GM19455 (cell line): ENCODE measurements at regions not wholly inside any gene's neighbourhood (a gene's known extent, or its start where the extent isn't known, plus 50 kb on each side); places are given as distances from the start of the nearest gene placed in this dataset.

Source experiments
- ATAC-seq: cut with Tn5 transposase; IDR thresholded peaks from one replicate; pipeline ENCODE4 v1.9.1; 2021; ENCODE audit not compliant: unreplicated experiment

GRCh38 chr12:91565246-91565645 is 382.6 kb upstream of the DCN start:
- no peak for ATAC-seq

GRCh38 chr12:91563011-91563765 is 380.6 kb upstream of the DCN start:
- ATAC-seq: no peak

- ATAC-seq: no peak
These were observed 379.9 kb upstream of the DCN start for GRCh38 chr12:91562476-91562875.

- no peak for ATAC-seq
These were observed 379.3 kb upstream of the DCN start for GRCh38 chr12:91561958-91562325.

- ATAC-seq: no peak
These were observed 378.8 kb upstream of the DCN start for GRCh38 chr12:91561301-91561957.

- ATAC-seq: no peak
These were observed 374.3 kb upstream of the DCN start for GRCh38 chr12:91556909-91557308.

GRCh38 chr12:91555436-91556415 is 373.1 kb upstream of the DCN start:
- ATAC-seq: no peak

GRCh38 chr12:91551927-91552326 is 369.3 kb upstream of the DCN start:
- no peak for ATAC-seq

- ATAC-seq: no peak
These were observed 368.6 kb upstream of the DCN start for GRCh38 chr12:91551242-91551641.

- ATAC-seq: no peak
These were observed 360.0 kb upstream of the DCN start for GRCh38 chr12:91542666-91543065.

- no peak for ATAC-seq
These were observed 359.4 kb upstream of the DCN start for GRCh38 chr12:91542067-91542466.

- no peak for ATAC-seq
These were observed 355.8 kb upstream of the DCN start for GRCh38 chr12:91538418-91538817.

GRCh38 chr12:91533366-91533765 is 350.7 kb upstream of the DCN start:
- ATAC-seq: no peak

GRCh38 chr12:91529829-91530228 is 347.2 kb upstream of the DCN start:
- no peak for ATAC-seq

- no peak for ATAC-seq
These were observed 341.2 kb upstream of the DCN start for GRCh38 chr12:91523831-91524230.

GRCh38 chr12:91516695-91517047 is 334.1 kb upstream of the DCN start:
- ATAC-seq: no peak

- ATAC-seq: no peak
These were observed 333.5 kb upstream of the DCN start for GRCh38 chr12:91515944-91516694.

GRCh38 chr12:91513313-91513712 is 330.7 kb upstream of the DCN start:
- ATAC-seq: no peak

GRCh38 chr12:91511795-91512420 is 329.3 kb upstream of the DCN start:
- no peak for ATAC-seq

GRCh38 chr12:91507754-91508153 is 325.1 kb upstream of the DCN start:
- no peak for ATAC-seq

GRCh38 chr12:91506452-91506851 is 323.8 kb upstream of the DCN start:
- ATAC-seq: no peak
